IPS-18a (cell line): ENCODE measurements at regions not wholly inside any gene's neighbourhood (a gene's known extent, or its start where the extent isn't known, plus 50 kb on each side); places are given as distances from the start of the nearest gene placed in this dataset.

Experiments
- H3K27ac ChIP-seq: one replicate; pipeline ENCODE4 v1.5.1; 2013; ENCODE audit warnings: low read length
- H3K27me3 ChIP-seq: one replicate; pipeline ENCODE4 v1.6.1; 2013; ENCODE audit warnings: mild to moderate bottlenecking, low read length; ENCODE audit not compliant: control insufficient read depth, insufficient read depth
- H3K36me3 ChIP-seq: one replicate; pipeline ENCODE4 v1.6.1; 2013; ENCODE audit warnings: low read depth, low read length; ENCODE audit not compliant: control insufficient read depth
- H3K4me1 ChIP-seq: one replicate; pipeline ENCODE4 v1.6.1; 2013; ENCODE audit warnings: low read depth, low read length; ENCODE audit not compliant: control insufficient read depth
- H3K4me3 ChIP-seq: one replicate; pipeline ENCODE4 v1.5.1; 2013; ENCODE audit warnings: low read length
- H3K9ac ChIP-seq: one replicate; pipeline ENCODE4 v1.6.1; 2013; ENCODE audit warnings: mild to moderate bottlenecking, low read length, moderate library complexity
- H3K9me3 ChIP-seq: one replicate; pipeline ENCODE4 v1.6.1; 2013; ENCODE audit warnings: low read depth, low read length; ENCODE audit not compliant: control insufficient read depth

GRCh38 chr13:29980339-29980738 lies 129.9 kb upstream of the UBL3 start:
- no peaks in the 10 kb centered on the region for H3K4me1 ChIP-seq
- no peak overlapping the region for H3K4me3 ChIP-seq
- no peaks in the 10 kb centered on the region for H3K27me3 ChIP-seq
- no peak overlapping the region for H3K27ac ChIP-seq
- H3K9me3 ChIP-seq: no peaks in the 10 kb centered on the region
- no peaks in the 10 kb centered on the region for H3K36me3 ChIP-seq
- no peak overlapping the region for H3K9ac ChIP-seq

DNA sequence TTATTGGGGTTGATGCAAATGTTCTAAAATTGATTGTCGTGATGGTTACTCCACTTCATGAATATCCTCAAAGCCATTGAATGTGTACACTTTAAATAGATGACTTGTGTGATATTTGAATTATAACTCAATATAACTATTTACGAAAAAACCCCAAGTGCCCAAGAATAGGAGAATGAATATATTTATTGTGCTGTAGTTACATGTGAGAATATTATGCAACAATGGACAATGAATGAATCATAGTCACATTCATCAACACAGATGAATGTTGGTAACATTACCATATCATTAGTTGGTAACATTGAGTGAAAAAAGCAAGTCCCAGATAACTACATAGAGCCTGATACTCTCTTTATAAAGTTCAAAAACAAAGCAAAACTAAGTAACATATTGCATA lies 127.8 kb upstream of the UBL3 start:
- H3K9ac ChIP-seq: no peak overlapping the region
- H3K9me3 ChIP-seq: no peaks in the 10 kb centered on the region
- no peaks in the 10 kb centered on the region for H3K4me1 ChIP-seq
- no peaks in the 10 kb centered on the region for H3K27me3 ChIP-seq
- no peak overlapping the region for H3K4me3 ChIP-seq
- no peaks in the 10 kb centered on the region for H3K36me3 ChIP-seq
- H3K27ac ChIP-seq: no peak overlapping the region

- Histone ChIP-seq H3K4me3 (no peak overlapping the region), H3K27me3 (no peaks in the 10 kb centered on the region), H3K36me3 (no peaks in the 10 kb centered on the region), H3K9ac (no peak overlapping the region), H3K9me3 (no peaks in the 10 kb centered on the region), H3K4me1 (no peaks in the 10 kb centered on the region), H3K27ac (no peak overlapping the region)
Observed at GRCh38 chr13:29977476-29978120, 127.2 kb upstream of the UBL3 start.

GRCh38 chr13:29976535-29976934 lies 126.1 kb upstream of the UBL3 start:
- Histone ChIP-seq H3K4me1 (no peaks in the 10 kb centered on the region), H3K27me3 (no peaks in the 10 kb centered on the region), H3K27ac (no peak overlapping the region), H3K9ac (no peak overlapping the region), H3K4me3 (no peak overlapping the region), H3K9me3 (no peaks in the 10 kb centered on the region), H3K36me3 (no peaks in the 10 kb centered on the region)

GRCh38 chr13:29975283-29975682 lies 124.9 kb upstream of the UBL3 start:
- Histone ChIP-seq H3K27me3 (no peaks in the 10 kb centered on the region), H3K4me1 (no peaks in the 10 kb centered on the region), H3K36me3 (no peaks in the 10 kb centered on the region), H3K4me3 (no peak overlapping the region), H3K9me3 (no peaks in the 10 kb centered on the region), H3K27ac (no peak overlapping the region), H3K9ac (no peak overlapping the region)

DNA sequence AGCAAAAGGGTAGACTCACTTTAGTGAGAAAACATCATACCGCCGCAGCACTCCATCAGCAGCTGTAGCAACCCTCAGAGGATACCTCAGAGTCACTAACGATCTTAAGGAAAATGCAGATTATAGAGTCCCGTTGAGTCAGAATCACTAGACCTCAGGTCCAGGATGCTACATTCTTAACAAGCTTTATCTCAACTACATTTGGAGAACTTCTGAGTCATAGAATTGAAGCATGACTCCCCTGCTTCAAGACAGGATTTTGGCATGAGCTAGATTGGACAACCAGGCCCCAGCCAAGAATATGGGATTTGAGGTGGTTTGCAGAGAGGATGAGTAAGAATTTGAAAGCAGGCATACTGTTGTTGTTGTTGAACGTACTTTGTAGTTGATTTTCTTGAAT lies 118.9 kb upstream of the UBL3 start:
- no peak overlapping the region for H3K9ac ChIP-seq
- peaks cover 9% of the 10 kb centered on the region for H3K4me1 ChIP-seq
- peaks cover 4% of the 10 kb centered on the region for H3K9me3 ChIP-seq
- no peak overlapping the region for H3K4me3 ChIP-seq
- no peaks in the 10 kb centered on the region for H3K27me3 ChIP-seq
- H3K36me3 ChIP-seq: no peaks in the 10 kb centered on the region
- no peak overlapping the region for H3K27ac ChIP-seq

GRCh38 chr13:29964181-29964845 lies 113.9 kb upstream of the UBL3 start:
- Histone ChIP-seq H3K9ac (no peak overlapping the region), H3K27ac (peak overlapping the region; percentile 9), H3K4me1 (peaks cover 22% of the 10 kb centered on the region)

DNA sequence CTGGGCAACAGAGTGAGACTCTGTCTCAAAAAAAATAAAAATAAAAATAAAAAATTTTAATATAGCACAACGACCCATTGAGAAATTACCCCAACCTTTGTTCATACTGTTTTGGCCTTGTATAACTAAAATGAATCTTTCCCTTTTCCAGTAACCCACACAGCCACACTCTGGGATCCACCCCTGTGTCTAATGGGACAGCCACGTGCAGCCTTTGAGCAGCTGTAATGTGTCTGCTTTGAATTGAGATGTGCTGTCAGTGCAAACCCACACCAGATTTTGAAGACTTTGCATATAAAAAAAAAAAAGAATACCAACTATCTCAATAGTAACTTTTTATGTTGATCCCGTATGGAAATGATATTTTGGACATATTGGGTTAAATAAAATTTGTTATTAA lies 112.7 kb upstream of the UBL3 start:
- Histone ChIP-seq H3K27ac (no peak overlapping the region), H3K4me3 (no peak overlapping the region), H3K4me1 (peaks cover 32% of the 10 kb centered on the region), H3K27me3 (no peaks in the 10 kb centered on the region), H3K9me3 (peaks cover 4% of the 10 kb centered on the region), H3K9ac (no peak overlapping the region), H3K36me3 (no peaks in the 10 kb centered on the region)

More at GRCh38 chr13:29964181-29964845, 113.9 kb upstream of the UBL3 start:
- H3K36me3 ChIP-seq: no peaks in the 10 kb centered on the region
- H3K9me3 ChIP-seq: peaks cover 4% of the 10 kb centered on the region
- peak overlapping the region; percentile 11 for H3K4me3 ChIP-seq
- no peaks in the 10 kb centered on the region for H3K27me3 ChIP-seq

GRCh38 chr13:29961036-29961670 lies 110.7 kb upstream of the UBL3 start:
- Histone ChIP-seq H3K9me3 (no peaks in the 10 kb centered on the region), H3K27ac (no peak overlapping the region), H3K4me3 (no peak overlapping the region), H3K4me1 (peaks cover 48% of the 10 kb centered on the region), H3K27me3 (no peaks in the 10 kb centered on the region), H3K36me3 (no peaks in the 10 kb centered on the region), H3K9ac (no peak overlapping the region)

GRCh38 chr13:29959603-29960002 lies 109.2 kb upstream of the UBL3 start:
- H3K9me3 ChIP-seq: no peaks in the 10 kb centered on the region
- H3K27ac ChIP-seq: no peak overlapping the region
- peaks cover 39% of the 10 kb centered on the region for H3K4me1 ChIP-seq
- no peaks in the 10 kb centered on the region for H3K27me3 ChIP-seq
- no peak overlapping the region for H3K4me3 ChIP-seq
- H3K9ac ChIP-seq: no peak overlapping the region
- no peaks in the 10 kb centered on the region for H3K36me3 ChIP-seq

DNA sequence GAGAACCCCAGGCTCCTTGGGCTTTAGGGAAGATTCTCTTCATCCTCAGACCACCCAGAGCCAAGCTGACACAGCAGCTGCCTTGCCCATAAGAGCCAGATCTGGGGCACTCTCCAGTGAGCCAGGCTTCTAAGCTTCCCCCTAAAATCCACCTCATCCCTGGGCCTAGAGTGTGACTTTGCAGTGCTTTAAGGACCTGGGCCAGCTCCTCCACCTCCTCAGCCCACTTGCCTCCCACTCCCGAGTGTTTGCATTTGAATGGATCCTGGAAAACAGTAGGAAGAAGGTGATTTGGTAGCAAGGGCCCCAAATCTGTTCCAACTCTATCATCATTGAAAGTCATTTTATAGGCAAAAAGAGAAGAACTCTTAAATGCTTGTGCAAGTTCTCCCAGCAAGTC lies 108.7 kb upstream of the UBL3 start:
- Histone ChIP-seq H3K4me3 (no peak overlapping the region), H3K4me1 (peaks cover 38% of the 10 kb centered on the region), H3K27ac (no peak overlapping the region), H3K9me3 (no peaks in the 10 kb centered on the region), H3K36me3 (no peaks in the 10 kb centered on the region), H3K9ac (no peak overlapping the region), H3K27me3 (no peaks in the 10 kb centered on the region)

- peaks cover 32% of the 10 kb centered on the region for H3K4me1 ChIP-seq
- H3K27me3 ChIP-seq: no peaks in the 10 kb centered on the region
- H3K9ac ChIP-seq: no peak overlapping the region
- no peaks in the 10 kb centered on the region for H3K36me3 ChIP-seq
- no peak overlapping the region for H3K27ac ChIP-seq
- no peak overlapping the region for H3K4me3 ChIP-seq
- H3K9me3 ChIP-seq: no peaks in the 10 kb centered on the region
Observed at GRCh38 chr13:29958476-29958875, 108.1 kb upstream of the UBL3 start.
